ENCODE measurements at regions not wholly inside any gene's neighbourhood (a gene's known extent, or its start where the extent isn't known, plus 50 kb on each side); places are given as distances from the start of the nearest gene placed in this dataset.
"Not testable (repeated sequence)": the region's sequence is repeated elsewhere in the genome, so short reads cannot be mapped to it uniquely, and the experiment has no call there.

GRCh38 chr11:90656171-90656570, 433.3 kb upstream of the CHORDC1 start:
- DNase-seq (ENCODE audit: low spot score): no peak

- no peak for DNase-seq (ENCODE audit: low spot score)
Measured at GRCh38 chr11:90650153-90650552, 427.3 kb upstream of the CHORDC1 start.

- DNase-seq (ENCODE audit: low spot score): no peak
Measured at GRCh38 chr11:90646706-90647105, 423.9 kb upstream of the CHORDC1 start.

GRCh38 chr11:90646266-90646665, 423.4 kb upstream of the CHORDC1 start:
- no peak for DNase-seq (ENCODE audit: low spot score)

- no peak for DNase-seq (ENCODE audit: low spot score)
Measured at GRCh38 chr11:90639461-90639993, 416.7 kb upstream of the CHORDC1 start.

GRCh38 chr11:90635886-90636285, 413.0 kb upstream of the CHORDC1 start:
- no peak for DNase-seq (ENCODE audit: low spot score)

GRCh38 chr11:90635151-90635550, 412.3 kb upstream of the CHORDC1 start:
- no peak for DNase-seq (ENCODE audit: low spot score)

- DNase-seq (ENCODE audit: low spot score): no peak
Measured at GRCh38 chr11:90630176-90630575, 407.3 kb upstream of the CHORDC1 start.

GRCh38 chr11:90629229-90629806, 406.5 kb upstream of the CHORDC1 start:
- DNase-seq (ENCODE audit: low spot score): no peak

- DNase-seq (ENCODE audit: low spot score): no peak
Measured at GRCh38 chr11:90614318-90614717, 391.5 kb upstream of the CHORDC1 start.

GRCh38 chr11:90613037-90613436, 390.2 kb upstream of the CHORDC1 start:
- DNase-seq (ENCODE audit: low spot score): not testable (repeated sequence)

GRCh38 chr11:90606721-90607120, 383.9 kb upstream of the CHORDC1 start:
- no peak for DNase-seq (ENCODE audit: low spot score)

- DNase-seq (ENCODE audit: low spot score): no peak
Measured at GRCh38 chr11:90601261-90601660, 378.4 kb upstream of the CHORDC1 start.

- DNase-seq (ENCODE audit: low spot score): no peak
Measured at GRCh38 chr11:90594658-90595057, 371.8 kb upstream of the CHORDC1 start.

GRCh38 chr11:90593099-90593498, 370.2 kb upstream of the CHORDC1 start:
- DNase-seq (ENCODE audit: low spot score): no peak

- DNase-seq (ENCODE audit: low spot score): no peak
Measured at GRCh38 chr11:90590286-90590685, 367.4 kb upstream of the CHORDC1 start.

- DNase-seq (ENCODE audit: low spot score): no peak
Measured at GRCh38 chr11:90589735-90590134, 366.9 kb upstream of the CHORDC1 start.

GRCh38 chr11:90587896-90588295, 365.0 kb upstream of the CHORDC1 start:
- DNase-seq (ENCODE audit: low spot score): no peak

GRCh38 chr11:90585491-90585890, 362.6 kb upstream of the CHORDC1 start:
- no peak for DNase-seq (ENCODE audit: low spot score)

GRCh38 chr11:90582999-90583398, 360.1 kb upstream of the CHORDC1 start:
- DNase-seq (ENCODE audit: low spot score): not testable (repeated sequence)

- no peak for DNase-seq (ENCODE audit: low spot score)
Measured at GRCh38 chr11:90564531-90564930, 341.7 kb upstream of the CHORDC1 start.

GRCh38 chr11:90558328-90558865, 335.5 kb upstream of the CHORDC1 start:
- DNase-seq (ENCODE audit: low spot score): no peak

GRCh38 chr11:90556606-90557005, 333.8 kb upstream of the CHORDC1 start:
- no peak for DNase-seq (ENCODE audit: low spot score)

GRCh38 chr11:90556026-90556425, 333.2 kb upstream of the CHORDC1 start:
- DNase-seq (ENCODE audit: low spot score): no peak
